Nephron (organoid): ENCODE measurements at regions not wholly inside any gene's neighbourhood (a gene's known extent, or its start where the extent isn't known, plus 50 kb on each side); places are given as distances from the start of the nearest gene placed in this dataset.

Experiments used
- H3K27ac Mint-ChIP-seq, 3 experiments: 2 replicates each; pipeline ENCODE4 v1.8.0; 2020; ENCODE audit warnings: mixed read lengths in 3 of 3, mild to moderate bottlenecking in 2 of 3, moderate library complexity in 1 of 3
- H3K27me3 Mint-ChIP-seq: 2 replicates; pipeline ENCODE4 v1.8.0; 2021; ENCODE audit warnings: low read depth, mild to moderate bottlenecking, moderate library complexity, mixed read lengths
- H3K36me3 Mint-ChIP-seq: 2 replicates; pipeline ENCODE4 v1.8.0; 2020; ENCODE audit warnings: low read depth, mixed read lengths
- H3K4me1 Mint-ChIP-seq: 2 replicates; pipeline ENCODE4 v1.8.0; 2020; ENCODE audit warnings: mixed read lengths
- H3K4me3 Mint-ChIP-seq, 3 experiments: 2 replicates each; pipeline ENCODE4 v1.8.0; 2020; ENCODE audit warnings: mild to moderate bottlenecking in 3 of 3, mixed read lengths in 3 of 3, moderate library complexity in 2 of 3
- H3K9me3 Mint-ChIP-seq: 2 replicates; pipeline ENCODE4 v1.8.0; 2020; ENCODE audit warnings: mixed read lengths
- TF ChIP-seq, protein P1 (sequence below), 3 experiments: fragments of 200-600 bp; sonication (generic); IDR thresholded peaks; one replicate each; pipeline ENCODE4 v1.5.0; 2021; ENCODE audit warnings: antibody characterized with exemption in 3 of 3; ENCODE audit not compliant: unreplicated experiment in 3 of 3

DNA sequence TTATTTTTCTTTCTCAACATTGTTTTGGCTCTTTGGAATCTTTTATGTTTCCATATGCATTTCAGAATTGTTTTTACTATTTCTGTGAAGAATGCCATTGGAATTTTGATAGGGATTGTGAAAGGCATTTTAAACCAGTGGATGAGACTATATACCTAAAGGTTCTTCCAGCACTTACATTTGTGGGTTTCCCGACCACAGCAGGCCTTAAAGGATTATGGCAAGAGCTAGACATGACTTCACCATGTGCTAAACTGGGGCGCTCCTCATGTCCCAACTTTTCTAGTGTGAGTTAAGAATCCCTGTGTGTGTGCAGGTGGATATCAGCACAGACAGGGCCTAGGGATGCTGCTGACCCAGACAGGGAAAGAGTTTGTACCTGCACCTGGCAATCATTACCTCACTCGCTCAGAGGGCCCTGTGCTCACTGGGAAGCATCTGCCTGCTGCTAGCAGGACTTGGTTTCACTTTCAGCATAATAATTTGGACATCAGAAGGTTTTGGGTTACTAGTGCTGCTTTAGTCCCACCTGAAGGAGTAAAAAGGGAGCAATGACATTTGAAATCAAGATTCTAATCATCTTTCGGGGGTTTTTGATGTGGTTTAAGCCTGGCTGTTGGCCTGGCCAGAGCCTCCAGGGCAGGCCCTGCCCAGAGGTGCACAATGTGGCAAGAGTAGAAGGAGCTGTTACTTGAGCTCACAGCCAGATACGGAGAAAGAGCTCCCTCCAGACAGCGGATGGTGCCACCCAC is 137.1 kb downstream of the CDC5L start:
- Mint-ChIP-seq H3K9me3 (peaks cover 44% of the 10 kb centered on the region), H3K27ac (no peak overlapping the region), H3K4me3 (no peak overlapping the region), H3K27me3 (peaks cover 34% of the 10 kb centered on the region), H3K4me1 (peaks cover 1% of the 10 kb centered on the region), H3K36me3 (peaks cover 8% of the 10 kb centered on the region)
- TF ChIP-seq, protein P1, sequence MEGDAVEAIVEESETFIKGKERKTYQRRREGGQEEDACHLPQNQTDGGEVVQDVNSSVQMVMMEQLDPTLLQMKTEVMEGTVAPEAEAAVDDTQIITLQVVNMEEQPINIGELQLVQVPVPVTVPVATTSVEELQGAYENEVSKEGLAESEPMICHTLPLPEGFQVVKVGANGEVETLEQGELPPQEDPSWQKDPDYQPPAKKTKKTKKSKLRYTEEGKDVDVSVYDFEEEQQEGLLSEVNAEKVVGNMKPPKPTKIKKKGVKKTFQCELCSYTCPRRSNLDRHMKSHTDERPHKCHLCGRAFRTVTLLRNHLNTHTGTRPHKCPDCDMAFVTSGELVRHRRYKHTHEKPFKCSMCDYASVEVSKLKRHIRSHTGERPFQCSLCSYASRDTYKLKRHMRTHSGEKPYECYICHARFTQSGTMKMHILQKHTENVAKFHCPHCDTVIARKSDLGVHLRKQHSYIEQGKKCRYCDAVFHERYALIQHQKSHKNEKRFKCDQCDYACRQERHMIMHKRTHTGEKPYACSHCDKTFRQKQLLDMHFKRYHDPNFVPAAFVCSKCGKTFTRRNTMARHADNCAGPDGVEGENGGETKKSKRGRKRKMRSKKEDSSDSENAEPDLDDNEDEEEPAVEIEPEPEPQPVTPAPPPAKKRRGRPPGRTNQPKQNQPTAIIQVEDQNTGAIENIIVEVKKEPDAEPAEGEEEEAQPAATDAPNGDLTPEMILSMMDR (IDR thresholded peaks at IDR 0.05; ENCODE audit: unreplicated experiment in 3 of 3): no peak

DNA sequence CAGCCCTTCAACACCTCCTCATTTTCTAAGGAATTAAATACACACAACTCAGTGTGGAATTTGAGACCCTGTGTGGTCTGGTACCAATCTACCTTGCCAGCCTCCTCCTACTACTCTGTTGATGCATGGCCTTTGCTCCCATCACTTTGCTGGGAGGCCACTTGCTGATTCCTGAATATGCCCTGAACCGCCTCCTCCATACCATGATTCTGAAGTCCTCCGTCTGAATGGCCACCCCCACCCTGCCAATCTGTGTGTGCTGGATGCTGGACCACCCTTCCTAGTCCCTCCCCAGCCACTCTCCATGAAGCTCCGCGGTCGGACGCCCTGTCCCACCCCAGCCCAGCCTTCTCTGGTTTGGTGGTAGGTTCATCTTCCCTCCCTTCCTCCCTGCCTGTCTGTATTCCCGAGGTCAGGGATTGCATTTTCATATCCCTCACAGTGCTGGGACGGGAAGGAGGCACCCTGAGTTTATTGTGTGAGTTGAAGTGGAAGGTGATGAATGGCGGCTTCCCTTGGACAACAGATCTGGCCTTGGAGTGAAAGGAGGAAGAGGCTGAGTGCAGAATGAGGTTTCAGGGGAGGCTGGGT is 138.3 kb downstream of the CDC5L start:
- TF ChIP-seq, protein P1 (IDR thresholded peaks at IDR 0.05; ENCODE audit: unreplicated experiment in 3 of 3): no peak
- H3K4me3 Mint-ChIP-seq: no peak overlapping the region
- peaks cover 9% of the 10 kb centered on the region for H3K4me1 Mint-ChIP-seq
- peaks cover 8% of the 10 kb centered on the region for H3K36me3 Mint-ChIP-seq
- no peak overlapping the region for H3K27ac Mint-ChIP-seq
- peaks cover 36% of the 10 kb centered on the region for H3K9me3 Mint-ChIP-seq
- H3K27me3 Mint-ChIP-seq: peaks cover 36% of the 10 kb centered on the region

DNA sequence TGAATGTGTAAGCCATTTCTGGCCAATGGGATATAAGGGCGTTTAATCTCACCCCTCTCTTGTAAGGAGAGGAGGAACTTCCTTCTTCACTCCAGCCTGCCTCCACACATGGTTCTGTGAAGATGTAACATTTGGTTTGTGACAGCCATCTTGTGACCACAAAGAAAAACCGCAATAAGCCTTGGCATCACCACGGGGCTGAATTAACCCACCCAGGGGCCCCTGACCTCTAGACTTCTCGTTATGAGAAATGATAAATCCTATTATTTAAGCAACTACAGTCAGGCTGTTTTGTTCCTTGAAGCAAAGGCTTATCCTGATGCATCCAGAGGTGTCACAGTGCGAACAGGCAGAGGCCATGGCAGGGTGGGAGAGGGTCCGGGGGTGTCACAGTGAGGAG is 139.7 kb downstream of the CDC5L start:
- peaks cover 11% of the 10 kb centered on the region for H3K4me1 Mint-ChIP-seq
- TF ChIP-seq, protein P1 (IDR thresholded peaks at IDR 0.05; ENCODE audit: unreplicated experiment in 3 of 3): no peak
- H3K9me3 Mint-ChIP-seq: peaks cover 23% of the 10 kb centered on the region
- H3K27me3 Mint-ChIP-seq: peaks cover 33% of the 10 kb centered on the region
- peaks cover 4% of the 10 kb centered on the region for H3K36me3 Mint-ChIP-seq
- H3K4me3 Mint-ChIP-seq: no peak overlapping the region
- H3K27ac Mint-ChIP-seq: no peak overlapping the region

DNA sequence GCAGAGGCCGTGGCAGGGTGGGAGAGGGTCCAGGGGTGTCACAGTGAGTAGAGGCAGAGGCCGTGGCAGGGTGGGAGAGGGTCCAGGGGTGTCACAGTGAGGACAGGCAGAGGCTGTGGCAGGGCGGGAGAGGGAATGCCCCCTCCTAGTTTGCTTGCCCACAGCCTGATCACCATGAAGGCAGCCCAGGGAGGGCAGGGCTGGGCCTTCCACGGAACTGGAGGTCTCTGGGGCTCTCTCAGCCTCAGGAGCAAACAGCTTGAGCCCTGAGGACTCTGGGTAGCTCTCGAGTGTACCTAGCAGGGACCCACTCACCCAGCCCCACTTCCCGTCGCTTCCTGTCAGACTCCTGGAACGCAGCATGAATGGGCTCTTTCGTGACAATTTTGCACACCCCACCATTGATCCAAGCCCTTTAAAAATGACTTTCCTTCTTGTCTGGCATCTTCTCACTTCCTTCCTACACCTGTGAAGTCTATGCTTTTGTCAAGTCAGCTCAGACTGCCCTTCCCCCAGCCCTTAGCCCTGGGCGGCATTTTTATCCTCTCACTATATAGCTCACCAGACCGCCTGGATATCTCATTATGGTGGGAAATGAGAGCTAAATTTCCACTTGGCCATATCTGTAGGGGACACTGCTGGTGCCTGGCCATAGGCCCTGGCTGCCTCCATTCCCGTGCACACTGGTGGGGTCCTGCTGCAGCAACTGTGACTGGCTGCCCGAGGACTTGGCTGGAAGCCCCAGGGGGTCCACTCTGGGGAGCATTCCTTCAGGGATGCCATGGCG is 140.3 kb downstream of the CDC5L start:
- peaks cover 4% of the 10 kb centered on the region for H3K36me3 Mint-ChIP-seq
- peaks cover 11% of the 10 kb centered on the region for H3K4me1 Mint-ChIP-seq
- H3K4me3 Mint-ChIP-seq: no peak overlapping the region
- H3K9me3 Mint-ChIP-seq: peaks cover 23% of the 10 kb centered on the region
- H3K27me3 Mint-ChIP-seq: peaks cover 38% of the 10 kb centered on the region
- TF ChIP-seq, protein P1 (IDR thresholded peaks at IDR 0.05; ENCODE audit: unreplicated experiment in 3 of 3): no peak
- H3K27ac Mint-ChIP-seq: no peak overlapping the region

DNA sequence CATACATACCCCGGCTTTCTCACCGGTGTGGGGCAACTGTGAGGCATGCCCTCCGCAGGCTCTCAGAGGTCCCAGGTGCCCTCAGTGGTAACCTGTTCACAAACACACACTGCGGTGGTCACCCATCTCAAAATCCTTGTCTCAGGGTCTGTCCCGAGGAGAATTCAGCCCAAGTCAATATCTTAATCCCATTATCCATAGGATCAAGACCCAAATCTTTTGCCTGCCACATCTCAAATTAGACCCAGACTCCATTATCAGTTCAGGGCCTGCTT is 140.8 kb downstream of the CDC5L start:
- peaks cover 11% of the 10 kb centered on the region for H3K4me1 Mint-ChIP-seq
- TF ChIP-seq, protein P1 (IDR thresholded peaks at IDR 0.05; ENCODE audit: unreplicated experiment in 3 of 3): no peak
- H3K27me3 Mint-ChIP-seq: peaks cover 43% of the 10 kb centered on the region
- H3K4me3 Mint-ChIP-seq: no peak overlapping the region
- H3K9me3 Mint-ChIP-seq: peaks cover 23% of the 10 kb centered on the region
- H3K36me3 Mint-ChIP-seq: peaks cover 4% of the 10 kb centered on the region
- H3K27ac Mint-ChIP-seq: no peak overlapping the region
